ENCODE measurements at regions not wholly inside any gene's neighbourhood (a gene's known extent, or its start where the extent isn't known, plus 50 kb on each side); places are given as distances from the start of the nearest gene placed in this dataset.

DNA sequence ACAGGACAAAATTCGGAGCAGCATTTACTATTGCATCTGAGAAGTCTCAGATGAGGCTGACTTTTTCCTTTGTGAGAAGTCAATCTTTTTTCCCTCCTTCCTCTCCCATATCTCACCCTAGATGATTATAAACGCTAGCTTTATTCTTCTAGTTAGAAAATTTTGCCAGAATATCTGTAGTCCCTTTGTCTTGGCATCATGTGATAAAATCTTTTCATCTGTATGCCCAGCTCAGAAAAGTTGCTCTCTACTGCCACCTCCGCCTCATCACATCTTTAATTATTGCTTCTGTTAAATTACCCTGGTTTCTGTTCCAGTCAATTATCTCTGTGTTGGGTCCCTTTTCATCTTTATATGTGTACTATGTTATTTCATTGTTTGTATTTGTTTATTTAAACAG is 210.8 kb upstream of the SLC35G4 start:
- no peak for DNase-seq
- TF ChIP-seq GATA1 (IDR thresholded peaks at IDR 0.05; ENCODE audit: low read depth, low read length) (no peak), POLR2A (IDR thresholded peaks at IDR 0.05; ENCODE audit: low read length) (no peak)

DNA sequence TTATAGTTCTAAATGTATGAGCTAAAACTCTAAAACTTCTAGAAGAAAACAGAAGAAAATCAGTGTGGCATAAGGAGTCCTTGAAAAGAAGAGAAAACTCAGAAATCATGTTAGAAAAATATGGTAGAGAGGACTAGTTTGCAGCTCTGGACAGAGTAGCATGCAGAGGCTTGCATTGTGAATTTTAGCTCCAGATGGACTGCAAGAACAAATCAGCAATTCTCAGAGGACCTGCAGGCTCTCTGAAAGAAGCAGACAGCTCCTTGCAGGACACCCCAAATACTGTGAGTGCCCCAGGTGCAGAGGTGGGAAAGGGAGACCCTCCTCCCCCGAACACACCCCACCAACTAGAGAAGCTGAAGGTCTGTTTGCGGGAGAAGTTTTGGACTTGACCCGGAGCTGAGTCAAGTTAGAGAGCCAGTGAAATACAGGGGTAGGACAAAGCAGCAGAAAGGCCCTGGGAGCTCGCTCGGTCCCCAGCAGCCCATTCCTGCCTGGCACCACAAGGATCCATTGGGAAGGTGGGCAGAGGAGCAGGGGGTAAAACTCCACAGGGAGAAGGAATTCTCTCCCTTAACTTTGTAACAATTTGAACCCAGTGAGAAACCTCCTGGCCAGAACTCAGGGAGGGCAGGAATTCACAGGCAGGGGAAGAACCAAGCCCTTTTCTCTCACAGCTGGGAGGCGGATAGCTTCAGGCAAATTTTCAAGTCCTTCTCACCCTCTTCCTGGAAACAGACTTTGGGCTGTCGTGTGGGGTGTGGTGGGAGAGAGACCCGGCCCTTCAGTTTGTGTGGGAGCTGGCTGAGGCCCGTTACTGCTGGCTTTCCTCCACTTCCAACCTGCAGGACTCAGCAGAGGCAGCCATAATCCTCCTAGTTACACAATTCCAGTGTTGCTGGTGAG is 216.2 kb upstream of the SLC35G4 start:
- no peak for DNase-seq
- TF ChIP-seq POLR2A (IDR thresholded peaks at IDR 0.05; ENCODE audit: low read length) (no peak), GATA1 (IDR thresholded peaks at IDR 0.05; ENCODE audit: low read depth, low read length) (no peak)

DNA sequence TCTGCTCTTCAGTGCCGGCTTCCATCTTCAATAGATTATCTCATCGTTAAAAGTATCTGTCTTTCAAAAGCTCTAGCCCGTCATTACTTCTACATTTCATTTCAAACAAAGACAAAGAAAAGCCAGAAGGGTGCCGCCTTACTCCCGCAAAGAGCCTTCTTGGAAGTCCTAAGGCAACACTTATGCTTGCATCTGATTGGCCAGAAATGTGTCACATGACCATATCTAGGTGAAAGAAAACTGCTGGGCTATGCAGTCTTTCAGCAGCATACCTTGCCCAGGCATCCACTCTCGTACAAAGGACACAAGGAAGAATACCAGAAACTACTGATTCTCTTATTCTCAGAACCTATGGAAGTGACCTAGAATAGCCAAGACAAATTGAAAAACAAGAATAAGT is 217.1 kb upstream of the SLC35G4 start:
- TF ChIP-seq POLR2A (IDR thresholded peaks at IDR 0.05; ENCODE audit: low read length) (no peak), GATA1 (IDR thresholded peaks at IDR 0.05; ENCODE audit: low read depth, low read length) (no peak)
- DNase-seq = peak in 1 of 2 experiments; percentile 17

DNA sequence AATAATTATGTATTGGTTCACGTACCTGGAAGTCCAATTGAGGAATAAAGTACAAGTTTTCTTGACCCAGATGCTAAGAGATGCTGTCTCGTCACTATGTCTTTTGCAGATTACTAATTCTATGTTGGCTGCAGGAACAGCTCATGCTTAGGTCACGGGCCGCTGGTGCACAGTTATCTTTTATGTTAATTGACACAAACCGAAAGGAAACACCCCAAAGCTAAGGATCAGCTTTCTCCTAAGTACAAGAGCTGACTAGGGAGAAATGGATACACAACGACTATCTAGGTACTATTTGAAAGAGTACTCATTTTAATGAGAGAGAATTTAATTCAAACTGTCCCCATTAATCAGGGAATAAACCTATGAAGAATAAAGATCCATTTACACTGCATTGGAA is 217.7 kb upstream of the SLC35G4 start:
- no peak for DNase-seq
- TF ChIP-seq GATA1 (IDR thresholded peaks at IDR 0.05; ENCODE audit: low read depth, low read length) (no peak), POLR2A (IDR thresholded peaks at IDR 0.05; ENCODE audit: low read length) (no peak)

DNA sequence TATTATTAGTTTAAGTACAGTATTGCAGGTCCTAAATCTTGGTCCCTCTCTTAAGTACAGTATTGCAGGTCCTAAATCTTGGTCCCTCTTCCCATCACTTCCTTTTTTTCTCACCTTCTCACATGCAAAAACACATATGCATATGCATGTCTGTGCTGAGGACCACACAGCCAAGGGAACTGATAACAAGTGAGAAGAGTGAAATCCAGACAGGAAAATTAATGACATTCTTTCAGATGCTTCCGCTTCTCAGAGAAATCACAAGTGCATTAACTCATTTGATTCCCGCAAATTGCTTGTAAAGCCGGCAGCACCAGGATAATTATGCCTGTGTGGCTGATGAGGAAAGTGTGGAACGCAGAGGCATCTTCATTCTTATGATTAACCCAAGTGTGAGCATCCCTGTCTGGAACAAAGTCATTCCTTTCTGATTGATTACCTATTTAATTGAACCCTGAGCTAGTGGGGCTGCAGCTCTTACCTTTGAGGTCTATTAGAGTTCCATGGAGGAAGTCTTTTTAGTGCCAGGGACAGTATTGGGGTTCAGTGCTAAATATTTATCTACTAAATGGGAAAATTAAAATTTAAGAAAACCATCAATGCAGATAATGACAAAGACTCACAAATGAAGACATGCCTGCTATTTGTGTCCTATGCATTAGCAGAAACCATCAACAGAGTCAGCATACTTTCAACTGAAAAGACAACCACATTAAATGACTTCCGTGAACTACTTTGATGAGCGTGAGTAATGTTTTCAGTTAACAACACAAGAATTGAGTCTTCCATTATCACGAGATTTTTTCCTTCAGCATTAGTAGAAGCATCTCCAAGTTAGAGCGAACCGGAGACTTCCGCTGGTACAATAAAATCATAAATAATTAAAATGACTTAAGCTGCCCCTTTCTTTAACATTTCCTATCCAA is 220.4 kb upstream of the SLC35G4 start:
- no peak for DNase-seq

DNA sequence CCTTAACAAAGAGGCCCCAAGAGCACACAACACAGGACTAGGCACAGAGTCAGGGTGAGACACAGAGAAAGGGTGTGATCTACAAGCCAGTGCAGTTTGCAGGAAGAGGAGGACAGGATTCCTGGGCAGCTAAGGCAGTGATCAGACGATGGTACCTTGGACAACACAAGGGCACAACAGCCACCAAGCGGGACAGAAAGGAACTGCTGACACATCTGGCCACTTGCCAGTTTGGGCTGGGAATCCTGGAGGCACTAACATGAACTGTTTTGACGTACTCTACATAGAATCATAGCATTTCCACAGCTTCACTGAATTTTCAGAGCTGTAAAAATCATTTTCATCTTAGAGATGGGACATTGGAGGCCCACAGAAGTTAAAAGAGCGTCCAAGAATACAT is 221.5 kb upstream of the SLC35G4 start:
- TF ChIP-seq GATA1 (IDR thresholded peaks at IDR 0.05; ENCODE audit: low read depth, low read length) = no peak
- no peak for TF ChIP-seq POLR2A (IDR thresholded peaks at IDR 0.05; ENCODE audit: low read length)
- peak; percentile 39 to 61 for DNase-seq

More for the DNA sequence above, 220.4 kb upstream of the SLC35G4 start:
- TF ChIP-seq GATA1 (IDR thresholded peaks at IDR 0.05; ENCODE audit: low read depth, low read length) = no peak
- TF ChIP-seq POLR2A (IDR thresholded peaks at IDR 0.05; ENCODE audit: low read length) = no peak

DNA sequence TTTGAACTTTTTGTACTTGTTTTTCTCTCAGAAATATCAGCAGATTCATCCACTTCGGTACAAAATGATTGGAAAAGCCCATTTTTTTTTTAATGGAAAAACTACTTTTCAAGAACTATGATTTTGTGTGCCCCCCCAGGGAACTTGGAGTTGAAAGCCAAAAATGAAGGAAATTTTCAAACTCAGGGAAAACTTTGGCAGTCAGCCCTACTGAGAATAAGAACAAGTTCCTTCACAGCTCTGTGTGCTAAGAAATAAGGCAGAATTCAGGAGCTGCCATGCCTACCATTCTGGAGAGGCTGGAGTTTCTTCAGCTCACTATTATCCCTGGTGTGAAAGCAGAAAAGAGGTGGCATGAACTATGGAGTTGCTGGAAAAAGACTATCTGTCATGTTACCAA is 226.0 kb upstream of the SLC35G4 start:
- TF ChIP-seq GATA1 (IDR thresholded peaks at IDR 0.05; ENCODE audit: low read depth, low read length) (no peak), POLR2A (IDR thresholded peaks at IDR 0.05; ENCODE audit: low read length) (no peak)
- no peak for DNase-seq

DNA sequence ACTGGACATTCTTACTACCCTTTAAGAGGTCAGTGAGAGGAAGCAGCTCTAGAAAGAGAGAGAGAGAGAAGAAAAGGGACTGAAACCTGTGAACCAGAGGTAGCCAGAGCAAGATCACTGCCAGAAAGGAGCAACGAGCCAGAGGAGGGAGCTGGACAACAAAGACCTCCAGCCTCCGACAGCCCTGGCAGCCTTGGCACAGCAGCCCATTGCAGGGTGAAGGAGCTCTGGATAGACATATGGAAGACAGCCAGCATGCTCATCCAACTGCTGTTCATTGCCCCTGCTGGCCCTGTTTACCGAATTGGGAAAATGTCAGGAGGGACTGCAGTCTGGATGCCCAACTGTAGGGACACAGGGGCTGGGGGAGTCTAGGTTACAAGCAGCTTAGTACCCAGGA is 228.4 kb upstream of the SLC35G4 start:
- TF ChIP-seq POLR2A (IDR thresholded peaks at IDR 0.05; ENCODE audit: low read length) (no peak), GATA1 (IDR thresholded peaks at IDR 0.05; ENCODE audit: low read depth, low read length) (no peak)
- DNase-seq = no peak

DNA sequence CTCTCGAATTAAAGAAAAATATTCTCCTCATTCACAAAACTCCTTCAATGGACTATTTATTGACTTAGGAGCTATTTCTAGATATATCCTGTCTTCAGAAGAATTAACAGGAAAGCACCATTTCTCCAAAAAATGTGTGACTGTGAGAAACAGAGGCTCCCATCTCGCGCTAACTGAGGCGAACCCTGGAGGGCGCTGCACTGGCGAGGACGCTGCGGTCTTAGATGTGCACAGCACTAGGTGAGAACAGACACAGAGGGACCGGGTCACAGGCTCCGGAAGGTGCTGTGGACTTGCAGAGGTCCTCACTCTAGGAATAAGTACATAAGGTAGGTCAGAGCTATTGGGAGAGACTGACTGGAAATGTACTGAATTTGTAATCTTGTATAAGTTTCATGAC is 229.7 kb upstream of the SLC35G4 start:
- TF ChIP-seq GATA1 (IDR thresholded peaks at IDR 0.05; ENCODE audit: low read depth, low read length) = no peak
- no peak for TF ChIP-seq POLR2A (IDR thresholded peaks at IDR 0.05; ENCODE audit: low read length)
- DNase-seq = no peak

DNA sequence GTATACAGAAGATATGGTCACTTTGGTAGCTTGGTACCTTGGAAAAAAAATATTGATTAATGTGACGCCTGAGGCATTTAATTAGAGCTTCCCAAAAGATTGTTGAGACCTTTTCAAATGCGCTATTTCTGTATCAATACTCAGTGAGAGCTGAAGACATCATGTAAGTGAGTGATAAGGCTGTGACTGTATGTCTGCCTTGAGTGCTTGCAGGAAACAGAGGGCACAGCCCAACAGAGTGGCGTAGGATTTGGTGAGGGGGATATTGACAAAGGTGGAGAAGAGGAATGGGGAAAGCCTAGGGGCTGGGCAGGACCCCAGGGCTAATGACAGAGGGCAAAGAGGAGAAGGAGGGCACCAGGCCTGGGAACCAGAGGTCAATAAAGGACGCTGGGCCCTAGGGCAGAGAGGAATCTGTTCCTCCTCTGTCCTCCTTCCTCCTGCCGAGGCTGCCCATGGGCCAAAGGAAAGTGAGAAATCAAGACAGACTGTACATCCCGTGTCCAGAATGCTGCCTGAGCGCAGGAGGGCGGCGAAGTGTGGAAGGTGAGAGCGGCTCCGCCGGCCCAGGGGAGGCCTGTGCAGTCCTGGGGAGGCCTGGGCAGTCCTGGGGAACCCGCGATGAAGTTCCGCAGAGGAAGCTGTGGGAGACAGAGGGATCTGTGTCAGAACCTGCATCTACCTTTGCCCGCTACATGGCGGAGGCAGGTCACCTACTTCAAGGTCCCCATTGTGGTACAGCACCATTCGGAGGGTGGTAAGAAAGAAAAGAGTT is 228.6 kb upstream of the PIEZO2 start:
- no peak for DNase-seq
- TF ChIP-seq GATA1 (IDR thresholded peaks at IDR 0.05; ENCODE audit: low read depth, low read length) = no peak
- TF ChIP-seq POLR2A (IDR thresholded peaks at IDR 0.05; ENCODE audit: low read length) = no peak

DNA sequence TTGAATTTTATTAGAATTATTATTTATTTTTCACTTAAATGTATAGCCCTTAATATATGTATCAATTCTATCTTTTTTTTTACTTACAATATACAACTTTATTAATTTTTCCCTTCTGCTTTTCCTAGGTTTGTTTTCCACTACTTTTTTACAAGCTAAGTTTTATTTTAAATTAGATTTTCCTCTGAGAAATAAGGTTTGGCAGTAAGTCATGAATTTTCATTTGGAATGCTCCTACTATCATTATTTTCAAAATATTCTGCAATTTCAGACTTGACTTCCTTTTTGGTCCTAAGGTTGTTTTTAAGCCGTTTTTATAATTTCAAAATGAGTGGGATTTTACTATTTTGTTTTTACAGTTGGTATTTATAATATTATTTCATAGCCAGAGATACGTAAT is 222.8 kb upstream of the PIEZO2 start:
- TF ChIP-seq GATA1 (IDR thresholded peaks at IDR 0.05; ENCODE audit: low read depth, low read length) (no peak), POLR2A (IDR thresholded peaks at IDR 0.05; ENCODE audit: low read length) (no peak)
- DNase-seq = no peak

DNA sequence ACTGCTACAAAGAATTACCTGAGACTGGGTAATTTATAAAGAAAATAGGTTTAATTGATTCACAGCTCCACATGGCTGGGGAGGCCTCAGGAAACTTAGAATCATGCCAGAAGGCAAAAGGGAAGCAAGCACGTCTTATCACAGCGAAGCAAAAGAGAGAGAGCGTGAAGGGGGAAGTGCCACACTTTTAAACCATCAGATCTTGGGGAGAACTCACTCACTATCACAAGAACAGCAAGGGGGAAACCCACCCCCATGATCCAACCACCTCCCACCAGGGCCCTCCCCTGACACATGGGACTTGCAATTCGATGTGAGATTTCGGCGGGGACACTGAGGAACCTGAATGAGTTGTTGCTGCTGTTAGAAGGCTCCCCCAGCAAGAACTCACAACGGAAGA is 220.2 kb upstream of the PIEZO2 start:
- TF ChIP-seq GATA1 (IDR thresholded peaks at IDR 0.05; ENCODE audit: low read depth, low read length) (no peak), POLR2A (IDR thresholded peaks at IDR 0.05; ENCODE audit: low read length) (no peak)
- no peak for DNase-seq

DNA sequence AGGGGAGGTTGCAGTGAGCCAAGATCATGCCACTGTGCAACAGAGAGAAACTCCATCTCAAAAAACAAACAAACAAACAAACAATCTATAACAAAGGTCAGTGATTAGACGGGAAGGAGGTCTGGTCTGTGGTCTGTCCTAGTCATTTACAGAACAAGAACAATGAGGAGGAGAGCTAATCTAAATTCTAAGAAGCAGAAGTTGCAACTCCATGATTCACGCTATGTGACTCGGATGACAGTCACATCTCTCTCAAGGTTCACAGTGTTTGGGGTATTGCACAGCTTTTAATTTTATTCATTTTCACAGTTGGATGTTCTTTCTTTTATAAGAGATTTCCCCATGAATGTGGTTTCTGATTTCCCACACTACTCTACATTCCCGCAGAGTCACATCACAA is 218.7 kb upstream of the PIEZO2 start:
- TF ChIP-seq POLR2A (IDR thresholded peaks at IDR 0.05; ENCODE audit: low read length) = no peak
- no peak for TF ChIP-seq GATA1 (IDR thresholded peaks at IDR 0.05; ENCODE audit: low read depth, low read length)
- no peak for DNase-seq

DNA sequence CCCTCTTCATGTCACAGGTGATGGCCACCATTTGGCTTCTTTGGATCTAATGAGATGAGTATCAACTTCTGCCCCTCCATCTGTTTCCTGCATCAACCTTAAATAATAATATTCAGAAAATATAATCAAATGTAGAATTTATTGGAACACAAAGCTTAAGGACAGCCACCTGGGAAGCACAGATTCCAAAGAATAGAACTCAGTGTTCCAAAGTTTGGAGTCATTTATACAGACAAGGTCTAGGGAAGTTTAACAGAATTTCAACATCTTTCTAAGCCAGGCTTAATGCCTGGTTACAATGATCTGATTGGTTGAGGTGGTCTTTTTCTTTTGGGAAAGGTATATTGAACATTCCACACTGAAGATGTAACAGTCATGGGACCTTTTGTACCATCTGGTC is 218.0 kb upstream of the PIEZO2 start:
- DNase-seq = no peak
- TF ChIP-seq GATA1 (IDR thresholded peaks at IDR 0.05; ENCODE audit: low read depth, low read length) (no peak), POLR2A (IDR thresholded peaks at IDR 0.05; ENCODE audit: low read length) (no peak)
